ENCODE measurements at regions not wholly inside any gene's neighbourhood (a gene's known extent, or its start where the extent isn't known, plus 50 kb on each side); places are given as distances from the start of the nearest gene placed in this dataset.

DNA sequence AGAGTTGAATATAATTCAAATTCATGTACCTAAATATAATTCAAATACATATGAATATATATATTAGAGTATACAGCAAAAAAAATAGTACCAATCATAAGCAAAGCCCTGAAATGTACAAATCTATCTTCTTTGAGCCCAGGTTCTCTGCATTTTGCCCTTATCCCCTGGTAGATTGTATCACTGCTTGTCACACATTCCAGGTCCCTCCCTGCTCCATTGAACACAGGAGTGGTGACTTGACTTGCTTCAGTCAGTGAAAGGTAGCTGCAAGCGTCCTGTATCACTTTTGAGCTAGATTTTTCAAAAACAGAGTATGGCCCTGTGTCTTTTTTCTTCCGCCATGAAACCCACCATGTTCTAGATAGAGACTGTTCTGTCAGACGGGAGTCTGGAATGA is 369.4 kb downstream of the LIG4 start:
- TF ChIP-seq, protein P1, sequence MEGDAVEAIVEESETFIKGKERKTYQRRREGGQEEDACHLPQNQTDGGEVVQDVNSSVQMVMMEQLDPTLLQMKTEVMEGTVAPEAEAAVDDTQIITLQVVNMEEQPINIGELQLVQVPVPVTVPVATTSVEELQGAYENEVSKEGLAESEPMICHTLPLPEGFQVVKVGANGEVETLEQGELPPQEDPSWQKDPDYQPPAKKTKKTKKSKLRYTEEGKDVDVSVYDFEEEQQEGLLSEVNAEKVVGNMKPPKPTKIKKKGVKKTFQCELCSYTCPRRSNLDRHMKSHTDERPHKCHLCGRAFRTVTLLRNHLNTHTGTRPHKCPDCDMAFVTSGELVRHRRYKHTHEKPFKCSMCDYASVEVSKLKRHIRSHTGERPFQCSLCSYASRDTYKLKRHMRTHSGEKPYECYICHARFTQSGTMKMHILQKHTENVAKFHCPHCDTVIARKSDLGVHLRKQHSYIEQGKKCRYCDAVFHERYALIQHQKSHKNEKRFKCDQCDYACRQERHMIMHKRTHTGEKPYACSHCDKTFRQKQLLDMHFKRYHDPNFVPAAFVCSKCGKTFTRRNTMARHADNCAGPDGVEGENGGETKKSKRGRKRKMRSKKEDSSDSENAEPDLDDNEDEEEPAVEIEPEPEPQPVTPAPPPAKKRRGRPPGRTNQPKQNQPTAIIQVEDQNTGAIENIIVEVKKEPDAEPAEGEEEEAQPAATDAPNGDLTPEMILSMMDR (IDR thresholded peaks at IDR 0.05; ENCODE audit: poor library complexity), result no peak
- TF ChIP-seq EZH2 (IDR thresholded peaks at IDR 0.05; ENCODE audit: borderline replicate concordance), result no peak

Measured in hepatocyte (in vitro differentiated cells).